Prostate gland (tissue), 1 donor: ENCODE measurements at regions not wholly inside any gene's neighbourhood (a gene's known extent, or its start where the extent isn't known, plus 50 kb on each side); places are given as distances from the start of the nearest gene placed in this dataset.

Experiments
- POLR2A ChIP-seq: fragments of 450-650 bp; IDR thresholded peaks from one replicate; pipeline ENCODE4 v1.6.1; 2016; ENCODE audit warnings: antibody characterized with exemption, mild to moderate bottlenecking
- POLR2AphosphoS5 ChIP-seq: sonication (generic); formaldehyde crosslinking; IDR thresholded peaks from one replicate; pipeline ENCODE4 v1.6.1; 2017; ENCODE audit warnings: antibody characterized with exemption

GRCh38 chr11:28654191-28654590, 546.0 kb downstream of the METTL15 start:
- TF ChIP-seq POLR2AphosphoS5, result no peak
- TF ChIP-seq POLR2A, result no peak
